Glomerular visceral epithelial cell (primary cell): ENCODE measurements at regions not wholly inside any gene's neighbourhood (a gene's known extent, or its start where the extent isn't known, plus 50 kb on each side); places are given as distances from the start of the nearest gene placed in this dataset.
A peak's percentile ranks its signal among the peaks of the same experiment; 100 is the strongest.

Experiments used
- DNase-seq: peaks from one replicate; pipeline ENCODE4 v3.0.0-alpha.2; 2016; ENCODE audit errors: extremely low spot score

- peak; percentile 63 for DNase-seq
Observed at GRCh38 chr2:150162241-150162942, 325.1 kb downstream of the RND3 start.

- DNase-seq, result no peak
Observed at GRCh38 chr2:150160058-150160457, 327.4 kb downstream of the RND3 start.

- DNase-seq, result no peak
Observed at GRCh38 chr2:150159300-150159699, 328.2 kb downstream of the RND3 start.

GRCh38 chr2:150156876-150157275 is 330.6 kb downstream of the RND3 start:
- DNase-seq, result peak; percentile 48

GRCh38 chr2:150156415-150156814 is 331.1 kb downstream of the RND3 start:
- peak; percentile 70 for DNase-seq

GRCh38 chr2:150154308-150154797 is 333.1 kb downstream of the RND3 start:
- DNase-seq, result no peak

- DNase-seq, result no peak
Observed at GRCh38 chr2:150153646-150154307, 333.7 kb downstream of the RND3 start.

GRCh38 chr2:150152230-150152629 is 335.2 kb downstream of the RND3 start:
- DNase-seq, result no peak

GRCh38 chr2:150150144-150150543 is 337.3 kb downstream of the RND3 start:
- no peak for DNase-seq

- DNase-seq, result no peak
Observed at GRCh38 chr2:150147889-150148683, 339.4 kb downstream of the RND3 start.

- DNase-seq, result no peak
Observed at GRCh38 chr2:150146879-150147278, 340.6 kb downstream of the RND3 start.

GRCh38 chr2:150145299-150145692 is 342.2 kb downstream of the RND3 start:
- no peak for DNase-seq

GRCh38 chr2:150144546-150145298 is 342.7 kb downstream of the RND3 start:
- DNase-seq, result peak; percentile 62

- DNase-seq, result peak; percentile 76
Observed at GRCh38 chr2:150143087-150143536, 344.4 kb downstream of the RND3 start.

- peak; percentile 87 for DNase-seq
Observed at GRCh38 chr2:150142561-150142960, 344.9 kb downstream of the RND3 start.

- DNase-seq, result peak; percentile 80
Observed at GRCh38 chr2:150141226-150142001, 346.1 kb downstream of the RND3 start.

GRCh38 chr2:150140777-150141176 is 346.7 kb downstream of the RND3 start:
- peak; percentile 40 for DNase-seq

GRCh38 chr2:150138587-150138986 is 348.9 kb downstream of the RND3 start:
- DNase-seq, result no peak

GRCh38 chr2:150137338-150138069 is 350.0 kb downstream of the RND3 start:
- DNase-seq, result no peak

- no peak for DNase-seq
Observed at GRCh38 chr2:150136893-150137292, 350.6 kb downstream of the RND3 start.
